Heart left ventricle (tissue), 16 donors: ENCODE measurements at regions not wholly inside any gene's neighbourhood (a gene's known extent, or its start where the extent isn't known, plus 50 kb on each side); places are given as distances from the start of the nearest gene placed in this dataset.

Experiments
- ATAC-seq, 4 donors: fragments of 200-7000 bp; cut with Tn5 transposase; one replicate each; pipeline ENCODE4 v1.9.1; 2020 to 2022; ENCODE audit warnings: moderate library complexity in 4 of 4, mild to moderate bottlenecking in 3 of 4, moderate number of reproducible peaks in 1 of 4
- DNase-seq, 5 donors: peaks; one replicate each; pipeline ENCODE4 v3.0.0-alpha.2; 2020
- H3K27ac ChIP-seq, 12 donors: fragments of 200-600 bp; sonication (generic) in 4 of 12; one replicate each; pipeline versions ENCODE4 v1.5.0 to v1.8.0; 2016 to 2022; ENCODE audit warnings: mild to moderate bottlenecking in 2 of 12
- H3K27me3 ChIP-seq, 9 donors: fragments of 200-600 bp; sonication (generic) in 2 of 9; one replicate each; pipeline versions ENCODE4 v1.5.1 to v1.8.0; 2016 to 2022; ENCODE audit warnings: mild to moderate bottlenecking in 3 of 9
- H3K36me3 ChIP-seq, 9 donors: fragments of 200-600 bp; sonication (generic) in 2 of 9; one replicate each; pipeline versions ENCODE4 v1.5.0 to v1.8.0; 2018 to 2022; ENCODE audit warnings: mild to moderate bottlenecking in 2 of 9
- H3K4me1 ChIP-seq, 12 donors: fragments of 200-600 bp; sonication (generic) in 4 of 12; one replicate each; pipeline versions ENCODE4 v1.5.0 to v1.8.0; 2016 to 2022; ENCODE audit warnings: mild to moderate bottlenecking in 3 of 12
- H3K4me3 ChIP-seq, 12 donors: fragments of 200-600 bp; sonication (generic) in 4 of 12; one replicate each; pipeline versions ENCODE4 v1.5.0 to v1.8.0; 2017 to 2022; ENCODE audit warnings: mild to moderate bottlenecking in 9 of 12, moderate library complexity in 4 of 12
- H3K9me3 ChIP-seq, 12 donors: fragments of 200-600 bp; sonication (generic) in 4 of 12; one replicate each; pipeline versions ENCODE4 v1.5.0 to v1.8.0; 2016 to 2022; ENCODE audit warnings: mild to moderate bottlenecking in 1 of 12
- POLR2A ChIP-seq, 2 donors: fragments of 450-650 bp; IDR thresholded peaks; one replicate each; pipeline ENCODE4 v1.6.1; 2017; ENCODE audit warnings: antibody characterized with exemption in 2 of 2, mild to moderate bottlenecking in 2 of 2, moderate library complexity in 2 of 2
- WGBS, 4 donors: extraction: QIAGEN DNeasy Blood & Tissue Kit in 2 of 4; methylation state at CpG; one replicate each; pipeline versions ENCODE4 v1.1.5 to v1.1.7; 2013 to 2018; 5-methylcytosine and 5-hydroxymethylcytosine counted together
- intact Hi-C, 10 donors: fragments of 100-400 bp; cut with DNase I; formaldehyde crosslinking; loops; one replicate each; pipeline versions ENCODE4 v1.11.1 to v1.14.2; 2022
- TF ChIP-seq, protein P1 (sequence below), 12 donors: fragments of 200-600 bp; sonication (generic) in 4 of 12; IDR thresholded peaks; one replicate each; pipeline versions ENCODE4 v1.5.0 to v1.8.0; 2018 to 2022; ENCODE audit warnings: antibody characterized with exemption in 12 of 12, mild to moderate bottlenecking in 5 of 12
- donor health status: ischemic (EF 13 %, LVEDD 7.1; RV severe dilation, severe dysfunction).
- donor health status: healthy with polysubstance abuse.
- donor health status: DM: no; HTN: yes; CAD: no.
- donor health status: DM: no; HTN: no; CAD: no.
- donor health status: ischemic (EF 25% LVEDD 6.9; RV normal size, moderate dysfunction).
- donor health status: ischemic (EF 25% LVEDD 5.7; RV mildly dilated, moderate dysfunction).
- donor health status: healthy.
- donor health status: DM: yes; HTN: yes; CAD: no.
- donor health status: ischemic (EF 35%, LVEDD 5.7; RV mildly dilated, moderate dysfunction).
- donor health status: nonischemic (EF 11% LVEDD 7.7; RV severe dilation, severe dysfunction).
- donor health status: DM: yes; HTN: yes; CAD: no.
- donor health status: PGD.
- donor health status: ischemic (EF 29% LVEDD 5.4; RV normal size, mild dysfunction).
- donor health status: nonischemic (EF 23%, LVEDD 6.1; RV moderate dilation, normal function).

DNA sequence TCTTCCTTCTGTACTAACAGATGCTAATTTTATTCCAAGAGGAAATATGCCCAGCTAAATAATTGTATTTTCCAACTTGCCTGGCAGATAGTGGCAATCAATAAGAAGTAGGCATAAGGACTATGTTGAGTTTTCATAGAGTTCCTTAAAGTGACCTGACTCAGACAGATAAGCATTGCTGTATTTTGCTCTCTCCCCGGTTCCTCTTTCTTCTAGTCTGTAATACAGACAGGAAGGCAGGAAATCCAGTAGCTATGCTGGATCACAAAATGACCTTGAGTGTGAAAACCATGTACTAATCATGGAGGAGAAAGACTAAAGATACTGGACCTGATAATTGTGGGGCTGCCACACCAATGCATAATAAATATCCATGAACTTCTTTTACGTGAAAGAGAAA lies 701.7 kb downstream of the CETN3 start:
- no peaks in the 10 kb centered on the region for H3K27me3 ChIP-seq
- TF ChIP-seq POLR2A (IDR thresholded peaks at IDR 0.05) = no peak
- TF ChIP-seq, protein P1, sequence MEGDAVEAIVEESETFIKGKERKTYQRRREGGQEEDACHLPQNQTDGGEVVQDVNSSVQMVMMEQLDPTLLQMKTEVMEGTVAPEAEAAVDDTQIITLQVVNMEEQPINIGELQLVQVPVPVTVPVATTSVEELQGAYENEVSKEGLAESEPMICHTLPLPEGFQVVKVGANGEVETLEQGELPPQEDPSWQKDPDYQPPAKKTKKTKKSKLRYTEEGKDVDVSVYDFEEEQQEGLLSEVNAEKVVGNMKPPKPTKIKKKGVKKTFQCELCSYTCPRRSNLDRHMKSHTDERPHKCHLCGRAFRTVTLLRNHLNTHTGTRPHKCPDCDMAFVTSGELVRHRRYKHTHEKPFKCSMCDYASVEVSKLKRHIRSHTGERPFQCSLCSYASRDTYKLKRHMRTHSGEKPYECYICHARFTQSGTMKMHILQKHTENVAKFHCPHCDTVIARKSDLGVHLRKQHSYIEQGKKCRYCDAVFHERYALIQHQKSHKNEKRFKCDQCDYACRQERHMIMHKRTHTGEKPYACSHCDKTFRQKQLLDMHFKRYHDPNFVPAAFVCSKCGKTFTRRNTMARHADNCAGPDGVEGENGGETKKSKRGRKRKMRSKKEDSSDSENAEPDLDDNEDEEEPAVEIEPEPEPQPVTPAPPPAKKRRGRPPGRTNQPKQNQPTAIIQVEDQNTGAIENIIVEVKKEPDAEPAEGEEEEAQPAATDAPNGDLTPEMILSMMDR (IDR thresholded peaks at IDR 0.05) = no peak
- 41 to 64% (median 55%) methylated on average over 2 of the region's 2 CpGs for WGBS, 4 donors

DNA sequence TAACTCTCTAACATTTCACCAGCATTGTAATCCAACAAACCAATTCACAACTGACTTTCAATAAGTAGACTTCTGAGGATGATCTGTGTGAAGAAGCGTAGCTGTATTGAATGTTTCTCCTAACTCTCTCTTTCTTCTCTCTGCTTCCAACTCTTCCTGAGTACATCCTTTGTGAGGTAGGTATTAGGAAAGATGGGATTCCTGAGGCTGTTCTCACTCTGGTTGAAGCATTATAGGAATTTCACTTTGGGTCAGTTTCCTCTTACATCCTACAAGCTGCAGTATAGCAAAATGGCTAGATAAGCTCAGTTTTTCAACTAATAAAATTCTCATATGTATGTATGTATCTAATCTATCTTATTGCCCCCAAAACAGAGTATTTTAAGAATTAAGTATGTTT lies 702.8 kb downstream of the CETN3 start:
- no peaks in the 10 kb centered on the region for H3K27me3 ChIP-seq
- no peak overlapping the region for H3K4me3 ChIP-seq
- no peaks in the 10 kb centered on the region for H3K36me3 ChIP-seq
- no peaks in the 10 kb centered on the region for H3K9me3 ChIP-seq
- ATAC-seq (no peak), DNase-seq (no peak)
- peaks cover 0 to 3% (median 0%) of the 10 kb centered on the region in 12 donors for H3K4me1 ChIP-seq
- WGBS, 4 donors = 94 to 99% (median 96%) methylated on average over 1 of the region's 1 CpG
- no peak overlapping the region for H3K27ac ChIP-seq
- TF ChIP-seq, protein P1 (IDR thresholded peaks at IDR 0.05) = no peak
- no peak for TF ChIP-seq POLR2A (IDR thresholded peaks at IDR 0.05)
- intact Hi-C loops = no loop called here

More for the DNA sequence above, 701.7 kb downstream of the CETN3 start:
- H3K4me1 ChIP-seq = peaks cover 0 to 3% (median 0%) of the 10 kb centered on the region in 12 donors
- H3K9me3 ChIP-seq = no peaks in the 10 kb centered on the region
- intact Hi-C loops = no loop called here
- no peak overlapping the region for H3K4me3 ChIP-seq
- H3K36me3 ChIP-seq = no peaks in the 10 kb centered on the region
- DNase-seq (no peak), ATAC-seq (no peak)
- H3K27ac ChIP-seq = no peak overlapping the region

DNA sequence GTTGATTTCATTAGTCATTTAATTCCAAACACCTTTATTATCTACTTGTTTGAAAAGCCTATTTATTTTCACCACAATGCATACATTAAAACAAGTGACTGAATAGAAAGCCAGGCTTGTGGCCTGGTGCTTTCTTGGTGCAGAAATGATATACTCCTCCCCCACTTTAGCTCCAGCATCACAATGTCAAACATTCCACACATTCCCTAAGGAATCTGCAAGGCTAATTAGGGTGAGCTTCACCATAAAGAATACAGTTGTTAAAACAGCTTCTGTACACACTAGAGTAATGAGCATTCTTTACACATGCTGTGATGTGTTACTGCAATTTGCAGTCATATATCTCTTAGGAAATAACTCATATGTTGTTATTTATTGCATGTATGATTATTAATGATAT lies 705.7 kb downstream of the CETN3 start:
- no peak overlapping the region for H3K4me3 ChIP-seq
- H3K36me3 ChIP-seq = no peaks in the 10 kb centered on the region
- ATAC-seq (no peak), DNase-seq (no peak)
- intact Hi-C loops = no loop called here
- H3K4me1 ChIP-seq = peaks cover 0 to 3% (median 0%) of the 10 kb centered on the region in 12 donors
- no peaks in the 10 kb centered on the region for H3K27me3 ChIP-seq
- H3K9me3 ChIP-seq = no peaks in the 10 kb centered on the region
- no peak overlapping the region for H3K27ac ChIP-seq
- TF ChIP-seq, protein P1 (IDR thresholded peaks at IDR 0.05) = no peak
- TF ChIP-seq POLR2A (IDR thresholded peaks at IDR 0.05) = no peak

DNA sequence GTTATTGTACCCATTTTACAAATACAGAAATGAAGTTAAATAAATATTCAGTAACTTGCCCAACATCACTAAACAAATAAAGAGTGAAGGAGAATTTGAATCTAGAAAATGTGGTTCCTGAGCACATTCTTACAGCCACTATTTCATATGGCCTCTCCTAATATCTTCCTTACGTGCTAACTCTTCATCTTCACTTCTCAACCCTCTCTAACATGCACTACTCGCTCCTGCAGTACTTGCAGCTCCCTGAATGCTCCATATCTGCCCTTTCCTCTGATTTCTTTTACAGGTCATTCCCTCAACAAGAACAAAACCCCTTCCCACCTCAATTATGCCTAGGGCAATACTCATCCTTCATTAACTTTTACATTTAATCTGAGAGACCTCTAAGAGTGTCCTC lies 711.5 kb downstream of the CETN3 start:
- no peak for DNase-seq
- no peaks in the 10 kb centered on the region for H3K4me1 ChIP-seq
- TF ChIP-seq, protein P1 (IDR thresholded peaks at IDR 0.05) = no peak
- no peak for TF ChIP-seq POLR2A (IDR thresholded peaks at IDR 0.05)
- intact Hi-C loops = no loop called here
- H3K9me3 ChIP-seq = no peaks in the 10 kb centered on the region
- H3K27me3 ChIP-seq = no peaks in the 10 kb centered on the region
- ATAC-seq = no peak
- H3K36me3 ChIP-seq = no peaks in the 10 kb centered on the region
- 88 to 94% (median 93%) methylated on average over 2 of the region's 2 CpGs for WGBS, 4 donors
- no peak overlapping the region for H3K4me3 ChIP-seq
- H3K27ac ChIP-seq = no peak overlapping the region
